IPS DF 6.9 (cell line): ENCODE measurements at regions not wholly inside any gene's neighbourhood (a gene's known extent, or its start where the extent isn't known, plus 50 kb on each side); places are given as distances from the start of the nearest gene placed in this dataset.

Experiments
- DNase-seq: peaks from one replicate; pipeline ENCODE4 v3.0.0-alpha.2; 2013; ENCODE audit warnings: low read depth, low spot score
- H3K27ac ChIP-seq: one replicate; pipeline ENCODE4 v1.5.1; 2013; ENCODE audit warnings: low read length, control low read depth
- H3K27me3 ChIP-seq: 2 replicates; pipeline ENCODE4 v1.6.1; 2013; ENCODE audit warnings: mild to moderate bottlenecking, low read length; ENCODE audit not compliant: control insufficient read depth, insufficient read depth
- H3K36me3 ChIP-seq: 2 replicates; pipeline ENCODE4 v1.6.1; 2013; ENCODE audit warnings: low read length; ENCODE audit not compliant: control insufficient read depth, insufficient read depth
- H3K4me1 ChIP-seq: 2 replicates; pipeline ENCODE4 v1.6.1; 2013; ENCODE audit warnings: low read length; ENCODE audit not compliant: control insufficient read depth, insufficient read depth
- H3K4me3 ChIP-seq: 2 replicates; pipeline ENCODE4 v1.5.1; 2013; ENCODE audit warnings: mild to moderate bottlenecking, low read length
- H3K9me3 ChIP-seq: 2 replicates; pipeline ENCODE4 v1.6.1; 2013; ENCODE audit warnings: low read length, inconsistent platforms; ENCODE audit not compliant: control insufficient read depth, insufficient read depth
- WGBS: extraction: QIAGEN DNeasy Blood & Tissue Kit; methylation state at CpG from one replicate; pipeline ENCODE4 v1.1.7; 2013; ENCODE audit warnings: mixed read lengths, missing lambda C conversion rate; ENCODE audit not compliant: insufficient read length, insufficient coverage; 5-methylcytosine and 5-hydroxymethylcytosine counted together

GRCh38 chr21:16742131-16742641 lies 770.7 kb upstream of the CXADR start:
- no peaks in the 10 kb centered on the region for H3K9me3 ChIP-seq
- no peaks in the 10 kb centered on the region for H3K4me1 ChIP-seq
- H3K36me3 ChIP-seq, result no peaks in the 10 kb centered on the region
- H3K27me3 ChIP-seq, result no peaks in the 10 kb centered on the region
- WGBS, result no CpG with 5 or more reads among the region's 3 CpGs
- no peak overlapping the region for H3K27ac ChIP-seq
- no peak overlapping the region for H3K4me3 ChIP-seq
- DNase-seq, result no peak

- H3K36me3 ChIP-seq, result no peaks in the 10 kb centered on the region
- no peaks in the 10 kb centered on the region for H3K27me3 ChIP-seq
- no peak for DNase-seq
- WGBS, result no CpG with 5 or more reads among the region's 5 CpGs
- no peaks in the 10 kb centered on the region for H3K9me3 ChIP-seq
- no peak overlapping the region for H3K27ac ChIP-seq
- H3K4me1 ChIP-seq, result no peaks in the 10 kb centered on the region
- no peak overlapping the region for H3K4me3 ChIP-seq
These were observed 770.1 kb upstream of the CXADR start for GRCh38 chr21:16742741-16743140.

DNA sequence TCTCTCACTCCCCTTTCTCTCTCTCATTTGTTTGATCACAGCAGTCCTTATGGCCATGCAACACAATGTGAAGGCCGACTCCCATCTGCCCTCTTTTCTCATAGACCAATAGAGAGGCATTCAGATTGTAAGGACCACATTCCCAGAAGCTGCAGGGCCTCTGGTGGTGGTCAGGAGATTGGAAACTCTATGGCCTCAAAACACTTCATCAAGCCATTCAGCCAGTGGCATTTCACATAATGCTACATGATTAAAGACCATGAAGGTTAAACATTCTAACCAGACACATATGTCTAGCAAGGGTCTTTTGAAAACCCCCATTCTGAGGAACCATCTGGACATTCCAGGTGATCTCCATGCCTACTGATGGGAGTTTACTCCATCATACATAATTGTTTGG lies 769.5 kb upstream of the CXADR start:
- no CpG with 5 or more reads among the region's 1 CpG for WGBS
- Histone ChIP-seq H3K9me3 (no peaks in the 10 kb centered on the region), H3K27me3 (no peaks in the 10 kb centered on the region), H3K4me3 (no peak overlapping the region), H3K27ac (no peak overlapping the region), H3K4me1 (no peaks in the 10 kb centered on the region), H3K36me3 (no peaks in the 10 kb centered on the region)
- no peak for DNase-seq

- Histone ChIP-seq H3K9me3 (no peaks in the 10 kb centered on the region), H3K4me1 (no peaks in the 10 kb centered on the region), H3K27me3 (no peaks in the 10 kb centered on the region), H3K36me3 (no peaks in the 10 kb centered on the region), H3K27ac (no peak overlapping the region), H3K4me3 (no peak overlapping the region)
- no peak for DNase-seq
- WGBS, result no CpG with 5 or more reads among the region's 3 CpGs
These were observed 761.9 kb upstream of the CXADR start for GRCh38 chr21:16750926-16751325.

- no peak for DNase-seq
- no peaks in the 10 kb centered on the region for H3K36me3 ChIP-seq
- H3K4me3 ChIP-seq, result no peak overlapping the region
- H3K4me1 ChIP-seq, result no peaks in the 10 kb centered on the region
- H3K27me3 ChIP-seq, result no peaks in the 10 kb centered on the region
- no peaks in the 10 kb centered on the region for H3K9me3 ChIP-seq
- WGBS, result 100% methylated on average over 1 of the region's 2 CpGs
- no peak overlapping the region for H3K27ac ChIP-seq
These were observed 761.0 kb upstream of the CXADR start for GRCh38 chr21:16751695-16752474.

GRCh38 chr21:16752475-16752857 lies 760.4 kb upstream of the CXADR start:
- Histone ChIP-seq H3K4me1 (no peaks in the 10 kb centered on the region), H3K27me3 (no peaks in the 10 kb centered on the region), H3K36me3 (no peaks in the 10 kb centered on the region), H3K27ac (no peak overlapping the region), H3K4me3 (no peak overlapping the region), H3K9me3 (no peaks in the 10 kb centered on the region)
- no peak for DNase-seq
- no CpG with 5 or more reads among the region's 1 CpG for WGBS

- H3K27me3 ChIP-seq, result no peaks in the 10 kb centered on the region
- H3K27ac ChIP-seq, result no peak overlapping the region
- H3K36me3 ChIP-seq, result no peaks in the 10 kb centered on the region
- no peaks in the 10 kb centered on the region for H3K4me1 ChIP-seq
- H3K4me3 ChIP-seq, result no peak overlapping the region
- DNase-seq, result no peak
- no peaks in the 10 kb centered on the region for H3K9me3 ChIP-seq
These were observed 757.8 kb upstream of the CXADR start for GRCh38 chr21:16755061-16755460.

- H3K27ac ChIP-seq, result no peak overlapping the region
- whole genome bisulfite sequencing, result no CpG with 5 or more reads among the region's 2 CpGs
These were observed 745.6 kb upstream of the CXADR start for GRCh38 chr21:16767201-16767600.

DNA sequence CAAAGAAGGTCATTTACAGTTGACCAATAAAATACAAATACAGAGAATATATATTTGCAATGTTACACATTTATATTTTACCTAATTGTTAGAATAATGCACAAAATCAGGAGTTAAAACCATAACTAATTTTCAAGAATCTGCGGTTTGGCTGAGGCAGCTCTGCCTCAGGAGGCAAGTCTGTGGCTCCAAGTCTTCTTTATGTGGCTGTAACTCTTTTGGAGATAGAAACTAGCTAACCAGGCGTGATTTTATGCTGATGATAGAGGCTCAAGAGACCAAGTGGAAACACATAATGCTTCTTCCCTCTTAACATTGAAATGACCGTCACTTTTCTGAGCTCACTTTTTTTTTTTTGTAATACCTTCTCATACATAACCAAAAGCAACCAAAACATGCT lies 744.7 kb upstream of the CXADR start:
- Histone ChIP-seq H3K9me3 (no peaks in the 10 kb centered on the region), H3K4me1 (no peaks in the 10 kb centered on the region), H3K36me3 (no peaks in the 10 kb centered on the region), H3K27ac (no peak overlapping the region), H3K4me3 (no peak overlapping the region), H3K27me3 (no peaks in the 10 kb centered on the region)
- WGBS, result no CpG with 5 or more reads among the region's 3 CpGs
- no peak for DNase-seq

More at GRCh38 chr21:16767201-16767600, 745.6 kb upstream of the CXADR start:
- DNase-seq, result no peak
- no peaks in the 10 kb centered on the region for H3K36me3 ChIP-seq
- no peaks in the 10 kb centered on the region for H3K9me3 ChIP-seq
- H3K4me1 ChIP-seq, result no peaks in the 10 kb centered on the region
- no peaks in the 10 kb centered on the region for H3K27me3 ChIP-seq
- H3K4me3 ChIP-seq, result no peak overlapping the region

DNA sequence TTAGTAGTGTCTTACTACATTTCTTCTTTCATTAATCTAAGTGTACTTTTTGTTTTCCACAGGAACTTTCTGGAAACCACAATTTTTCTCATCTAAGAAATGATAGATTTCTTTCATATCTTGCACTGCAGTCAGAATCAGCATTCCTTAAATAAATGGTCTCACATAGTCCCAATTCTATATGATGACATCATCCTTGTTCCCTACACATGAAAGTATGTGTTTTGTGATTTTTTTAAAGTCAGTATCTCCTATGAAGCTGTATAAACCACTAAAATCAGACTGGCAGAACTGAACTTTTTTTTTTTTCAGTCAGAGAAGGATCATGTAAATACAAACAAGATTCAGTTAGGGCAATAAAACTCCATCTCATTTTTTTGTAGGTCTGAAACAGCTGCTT lies 742.6 kb upstream of the CXADR start:
- H3K4me1 ChIP-seq, result no peaks in the 10 kb centered on the region
- no peak overlapping the region for H3K4me3 ChIP-seq
- DNase-seq, result no peak

GRCh38 chr21:16773206-16773605 lies 739.6 kb upstream of the CXADR start:
- Histone ChIP-seq H3K36me3 (no peaks in the 10 kb centered on the region), H3K4me1 (no peaks in the 10 kb centered on the region), H3K27ac (no peak overlapping the region), H3K9me3 (no peaks in the 10 kb centered on the region), H3K4me3 (no peak overlapping the region), H3K27me3 (no peaks in the 10 kb centered on the region)
- no CpG with 5 or more reads among the region's 1 CpG for WGBS
- no peak for DNase-seq

More for the DNA sequence above, 742.6 kb upstream of the CXADR start:
- no peaks in the 10 kb centered on the region for H3K9me3 ChIP-seq
- no peaks in the 10 kb centered on the region for H3K36me3 ChIP-seq
- H3K27ac ChIP-seq, result no peak overlapping the region
- no peaks in the 10 kb centered on the region for H3K27me3 ChIP-seq
